ENCODE measurements at regions not wholly inside any gene's neighbourhood (a gene's known extent, or its start where the extent isn't known, plus 50 kb on each side); places are given as distances from the start of the nearest gene placed in this dataset.

DNA sequence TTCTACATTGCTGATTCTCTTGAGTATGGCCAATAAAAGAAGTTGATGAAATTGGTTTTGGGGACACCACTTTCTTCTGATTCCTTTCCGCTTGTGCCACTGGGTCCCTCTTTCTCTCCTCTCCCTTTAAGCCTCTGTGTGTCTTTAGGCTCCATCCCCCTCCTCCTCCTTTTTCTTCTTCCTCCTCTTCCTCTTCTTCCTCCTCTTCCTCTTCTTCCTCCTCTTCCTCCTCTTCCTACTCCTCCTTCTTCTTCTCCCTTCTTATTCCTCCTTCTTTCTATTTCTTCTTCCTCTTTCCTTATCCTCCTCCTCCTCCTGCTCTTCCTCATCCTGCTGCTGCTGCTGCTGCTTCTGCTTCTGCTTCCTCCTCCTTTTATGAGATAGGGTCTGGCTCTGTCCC lies 93.7 kb downstream of the CHD9NB start:
- no peaks in the 10 kb centered on the region for H3K36me3 ChIP-seq
- no peak for DNase-seq
- TF ChIP-seq, protein P1, sequence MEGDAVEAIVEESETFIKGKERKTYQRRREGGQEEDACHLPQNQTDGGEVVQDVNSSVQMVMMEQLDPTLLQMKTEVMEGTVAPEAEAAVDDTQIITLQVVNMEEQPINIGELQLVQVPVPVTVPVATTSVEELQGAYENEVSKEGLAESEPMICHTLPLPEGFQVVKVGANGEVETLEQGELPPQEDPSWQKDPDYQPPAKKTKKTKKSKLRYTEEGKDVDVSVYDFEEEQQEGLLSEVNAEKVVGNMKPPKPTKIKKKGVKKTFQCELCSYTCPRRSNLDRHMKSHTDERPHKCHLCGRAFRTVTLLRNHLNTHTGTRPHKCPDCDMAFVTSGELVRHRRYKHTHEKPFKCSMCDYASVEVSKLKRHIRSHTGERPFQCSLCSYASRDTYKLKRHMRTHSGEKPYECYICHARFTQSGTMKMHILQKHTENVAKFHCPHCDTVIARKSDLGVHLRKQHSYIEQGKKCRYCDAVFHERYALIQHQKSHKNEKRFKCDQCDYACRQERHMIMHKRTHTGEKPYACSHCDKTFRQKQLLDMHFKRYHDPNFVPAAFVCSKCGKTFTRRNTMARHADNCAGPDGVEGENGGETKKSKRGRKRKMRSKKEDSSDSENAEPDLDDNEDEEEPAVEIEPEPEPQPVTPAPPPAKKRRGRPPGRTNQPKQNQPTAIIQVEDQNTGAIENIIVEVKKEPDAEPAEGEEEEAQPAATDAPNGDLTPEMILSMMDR (IDR thresholded peaks at IDR 0.05) = no peak
- no peak for TF ChIP-seq POLR2A (IDR thresholded peaks at IDR 0.05)
- no peak overlapping the region for H3K27ac ChIP-seq
- no peaks in the 10 kb centered on the region for H3K9me3 ChIP-seq
- 94 to 100% methylated on average over 1 of the region's 1 CpG for WGBS, 2 donors
- intact Hi-C loops (cut with DNase I) = no loop called here
- no peaks in the 10 kb centered on the region for H3K27me3 ChIP-seq
- H3K4me3 ChIP-seq = no peak overlapping the region
- H3K4me1 ChIP-seq = no peaks in the 10 kb centered on the region

DNA sequence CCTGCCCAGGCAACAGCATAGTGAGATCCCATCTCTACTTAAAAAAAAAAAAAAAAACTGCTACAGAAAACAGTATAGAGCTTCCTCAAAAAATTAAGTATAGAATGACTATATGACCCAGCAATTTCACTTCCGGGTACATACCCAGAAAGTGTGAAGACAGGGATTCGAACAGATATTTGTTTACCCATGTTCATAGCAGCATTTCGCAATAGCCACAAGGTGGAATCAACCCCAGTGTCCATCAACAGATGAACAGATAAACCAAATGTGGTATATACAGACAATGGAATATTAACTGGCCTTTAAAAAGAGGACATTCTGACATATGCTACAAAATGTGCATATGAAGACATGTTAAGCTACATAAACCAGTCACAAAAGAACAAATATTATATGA lies 95.5 kb downstream of the CHD9NB start:
- no peaks in the 10 kb centered on the region for H3K27me3 ChIP-seq
- H3K36me3 ChIP-seq = no peaks in the 10 kb centered on the region
- 85 to 88% methylated on average over 3 of the region's 3 CpGs for WGBS, 2 donors
- intact Hi-C loops (cut with DNase I) = no loop called here
- H3K9me3 ChIP-seq = no peaks in the 10 kb centered on the region
- no peak for DNase-seq
- TF ChIP-seq POLR2A (IDR thresholded peaks at IDR 0.05) = no peak
- TF ChIP-seq, protein P1 (IDR thresholded peaks at IDR 0.05) = no peak
- H3K27ac ChIP-seq = no peak overlapping the region
- no peaks in the 10 kb centered on the region for H3K4me1 ChIP-seq
- H3K4me3 ChIP-seq = no peak overlapping the region

DNA sequence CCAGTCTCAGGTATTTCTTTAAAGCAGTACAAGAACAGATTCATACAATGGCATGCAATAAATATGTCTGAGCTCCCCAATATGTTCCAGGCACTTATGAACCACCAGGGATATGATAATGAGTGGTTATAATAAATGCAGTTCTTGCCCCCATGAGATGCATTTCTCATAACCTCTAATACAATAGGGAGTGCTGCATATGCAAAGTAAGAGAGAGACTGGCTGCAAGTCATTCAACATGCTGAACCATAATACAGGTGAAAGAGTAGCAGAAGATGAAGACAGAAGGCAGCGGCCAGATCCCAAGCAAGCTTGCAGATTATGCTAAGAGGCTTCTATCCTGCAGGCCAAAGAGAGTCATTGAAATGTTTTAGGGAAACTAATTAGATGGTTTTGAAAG lies 96.7 kb downstream of the CHD9NB start:
- Histone ChIP-seq H3K4me3 (no peak overlapping the region), H3K9me3 (no peaks in the 10 kb centered on the region), H3K27me3 (no peaks in the 10 kb centered on the region), H3K4me1 (no peaks in the 10 kb centered on the region), H3K36me3 (no peaks in the 10 kb centered on the region), H3K27ac (no peak overlapping the region)
- DNase-seq = no peak
- 87 to 92% methylated on average over 1 of the region's 1 CpG for WGBS, 2 donors
- intact Hi-C loops (cut with DNase I) = no loop called here
- TF ChIP-seq, protein P1 (IDR thresholded peaks at IDR 0.05) = no peak
- no peak for TF ChIP-seq POLR2A (IDR thresholded peaks at IDR 0.05)

DNA sequence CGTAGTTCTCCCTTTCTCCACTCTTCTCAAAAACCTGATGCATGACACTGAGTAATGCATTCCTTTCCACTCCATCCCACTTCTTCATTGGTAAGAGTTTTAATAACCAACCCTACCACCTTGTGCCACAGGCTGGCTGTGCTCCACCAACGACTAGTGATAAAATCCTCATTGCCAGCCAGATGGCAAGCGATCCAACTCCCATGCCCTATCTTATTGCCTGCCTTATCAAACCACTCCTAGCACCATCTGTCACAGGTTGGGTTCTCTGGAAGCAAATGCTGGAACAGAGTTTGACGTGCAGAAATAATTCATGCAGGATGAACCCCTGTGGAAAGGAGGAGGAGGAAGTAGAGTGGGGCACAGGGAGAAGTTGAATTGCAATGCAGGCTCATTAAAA lies 99.5 kb downstream of the CHD9NB start:
- H3K27ac ChIP-seq = no peak overlapping the region
- 69 to 77% methylated on average over 2 to 4 of the region's 4 CpGs for WGBS, 2 donors

DNA sequence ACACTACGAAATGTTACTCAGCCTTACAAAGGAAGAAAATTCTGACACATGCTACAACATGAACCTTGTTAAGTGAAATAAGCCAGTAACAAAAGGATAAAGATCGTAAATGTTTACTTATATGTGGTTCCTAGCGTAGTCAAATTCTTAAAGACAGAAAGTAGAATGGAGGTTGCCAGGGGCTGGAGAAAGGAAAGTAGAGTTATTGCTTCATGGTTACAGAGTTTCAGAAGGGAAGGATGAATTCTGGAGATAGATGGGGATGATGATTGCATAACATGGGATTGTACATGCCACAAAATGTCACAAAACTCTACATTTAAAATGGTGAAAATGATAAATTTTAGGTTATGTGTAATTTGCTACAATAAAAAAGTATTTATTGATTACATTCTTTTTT lies 103.8 kb downstream of the CHD9NB start:
- TF ChIP-seq POLR2A (IDR thresholded peaks at IDR 0.05) = no peak
- Histone ChIP-seq H3K4me1 (no peaks in the 10 kb centered on the region), H3K4me3 (no peak overlapping the region), H3K27ac (no peak overlapping the region), H3K9me3 (peaks cover 0 to 7% (median 6%) of the 10 kb centered on the region in 3 donors), H3K36me3 (no peaks in the 10 kb centered on the region), H3K27me3 (no peaks in the 10 kb centered on the region)
- intact Hi-C loops (cut with DNase I) = no loop called here
- 29 to 35% methylated on average over 3 of the region's 3 CpGs for WGBS, 2 donors
- DNase-seq = no peak

More for the DNA sequence above, 99.5 kb downstream of the CHD9NB start:
- TF ChIP-seq, protein P1 (IDR thresholded peaks at IDR 0.05) = no peak
- TF ChIP-seq POLR2A (IDR thresholded peaks at IDR 0.05) = no peak
- Histone ChIP-seq H3K9me3 (no peaks in the 10 kb centered on the region), H3K36me3 (no peaks in the 10 kb centered on the region), H3K4me1 (no peaks in the 10 kb centered on the region), H3K27me3 (no peaks in the 10 kb centered on the region), H3K4me3 (no peak overlapping the region)
- intact Hi-C loops (cut with DNase I) = no loop called here
- no peak for DNase-seq

DNA sequence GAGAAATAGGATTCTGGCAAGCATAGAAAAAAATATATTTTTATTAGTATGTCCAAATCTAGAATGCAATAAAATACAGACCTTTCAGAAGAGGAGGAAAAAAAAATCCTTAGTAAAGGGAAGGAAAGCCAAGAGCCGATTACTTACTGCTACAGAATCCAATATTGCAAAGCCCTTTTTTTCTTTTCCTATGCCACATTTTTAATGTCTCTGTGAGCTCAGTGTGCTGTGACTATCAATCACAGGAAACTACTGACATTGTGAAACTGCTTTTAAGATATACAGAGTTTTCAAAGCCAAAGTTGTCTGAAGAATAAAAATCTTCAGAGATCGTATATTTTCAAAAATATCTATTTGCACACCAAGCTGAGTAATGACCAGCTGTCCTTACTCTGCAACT lies 120.4 kb downstream of the CHD9NB start:
- Histone ChIP-seq H3K36me3 (no peaks in the 10 kb centered on the region), H3K27ac (no peak overlapping the region), H3K9me3 (no peaks in the 10 kb centered on the region), H3K4me1 (no peaks in the 10 kb centered on the region), H3K27me3 (no peaks in the 10 kb centered on the region), H3K4me3 (no peak overlapping the region)
- WGBS, 2 donors = 32 to 48% methylated on average over 2 of the region's 2 CpGs
- intact Hi-C loops (cut with DNase I) = no loop called here
- TF ChIP-seq POLR2A (IDR thresholded peaks at IDR 0.05) = no peak
- TF ChIP-seq, protein P1 (IDR thresholded peaks at IDR 0.05) = no peak
- no peak for DNase-seq
